Astrocyte of the hippocampus (primary cell): ENCODE measurements at regions not wholly inside any gene's neighbourhood (a gene's known extent, or its start where the extent isn't known, plus 50 kb on each side); places are given as distances from the start of the nearest gene placed in this dataset.
"Not testable (repeated sequence)": the region's sequence is repeated elsewhere in the genome, so short reads cannot be mapped to it uniquely, and the experiment has no call there.

Source experiments
- DNase-seq: peaks from one replicate; pipeline ENCODE4 v3.0.0; 2011; ENCODE audit warnings: low read depth, low spot score

DNA sequence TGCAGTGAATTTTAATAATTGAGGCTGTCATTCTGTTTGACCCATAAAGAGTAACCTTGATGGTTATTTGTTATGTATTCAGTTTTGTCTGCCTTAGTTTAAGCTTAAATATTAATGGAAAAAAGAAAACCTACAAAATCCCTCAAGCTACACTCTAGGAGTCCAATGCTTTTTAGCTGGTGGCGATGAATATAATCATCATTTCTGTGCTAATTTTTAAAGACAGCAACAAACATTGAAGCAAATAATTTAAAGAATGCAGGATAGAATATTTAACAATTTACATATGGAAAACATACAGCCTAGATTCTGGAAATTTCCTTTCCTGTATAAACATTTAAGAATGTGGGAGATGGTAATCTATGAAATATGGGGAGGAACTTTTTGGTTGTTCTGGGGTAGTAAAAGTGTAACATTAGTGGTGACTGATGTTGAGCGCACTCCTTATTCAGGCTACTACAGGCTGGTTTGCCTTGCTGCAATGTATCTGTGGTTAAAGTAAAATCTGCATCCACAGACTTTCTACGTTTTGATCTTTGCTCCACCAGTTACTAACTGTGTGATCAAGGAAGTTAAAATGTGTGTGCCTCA lies 287.9 kb upstream of the DEFB112 start:
- no peak for DNase-seq

GRCh38 chr6:50353603-50354002 lies 303.9 kb upstream of the DEFB112 start:
- DNase-seq: no peak

DNA sequence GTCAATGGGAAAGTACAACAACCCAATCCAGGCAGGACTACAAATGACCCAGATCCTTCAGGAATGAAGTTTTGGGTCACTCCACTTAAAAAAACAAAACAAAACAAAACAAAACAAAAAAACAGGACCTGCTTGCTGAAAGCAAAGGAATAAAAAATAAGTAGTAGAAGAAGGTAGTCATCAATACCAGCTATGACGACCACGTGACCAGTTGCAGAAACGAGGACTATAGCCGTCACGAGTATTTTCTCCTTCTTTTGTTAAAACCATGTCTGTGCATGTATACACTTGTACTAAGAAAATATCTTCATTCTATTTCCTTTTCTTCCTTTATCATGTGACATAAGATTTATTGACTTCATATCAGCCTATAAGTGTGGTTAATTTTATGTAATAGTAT lies 308.4 kb upstream of the DEFB112 start:
- no peak for DNase-seq

DNA sequence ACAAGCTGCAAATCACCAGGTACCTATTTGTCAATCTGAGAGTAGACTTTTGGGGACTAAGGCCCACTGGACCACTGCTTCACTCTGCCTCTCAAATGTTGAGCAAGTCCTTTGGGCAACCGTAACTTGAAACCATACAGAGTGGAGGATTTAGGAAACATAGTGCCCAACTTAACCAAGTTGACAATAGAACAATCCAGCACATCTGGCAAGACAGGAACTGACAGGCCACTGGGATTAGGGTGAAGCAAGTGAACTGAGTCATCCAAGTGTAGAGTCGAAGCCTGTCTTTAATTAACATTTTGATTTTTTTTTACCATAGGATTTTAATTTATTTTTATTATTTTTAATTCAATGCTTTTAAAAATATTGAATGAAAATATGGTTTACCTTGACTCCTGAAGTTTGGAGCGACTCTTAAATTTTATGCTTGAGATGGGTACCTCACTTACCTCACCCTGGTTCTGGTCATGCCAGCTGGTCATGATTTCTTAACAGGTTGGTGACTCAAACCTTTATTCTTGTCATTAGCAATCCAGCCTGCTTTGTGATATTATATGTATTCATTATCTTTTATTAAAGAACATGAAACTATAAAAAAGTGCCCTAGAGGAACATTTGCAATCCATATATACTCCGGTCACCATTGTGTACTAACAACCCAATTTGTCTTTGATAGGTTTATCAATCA lies 312.1 kb upstream of the DEFB112 start:
- DNase-seq: no peak

- no peak for DNase-seq
Observed at GRCh38 chr6:50362706-50363105, 313.0 kb upstream of the DEFB112 start.

- DNase-seq: no peak
Observed at GRCh38 chr6:50369996-50370395, 320.3 kb upstream of the DEFB112 start.

DNA sequence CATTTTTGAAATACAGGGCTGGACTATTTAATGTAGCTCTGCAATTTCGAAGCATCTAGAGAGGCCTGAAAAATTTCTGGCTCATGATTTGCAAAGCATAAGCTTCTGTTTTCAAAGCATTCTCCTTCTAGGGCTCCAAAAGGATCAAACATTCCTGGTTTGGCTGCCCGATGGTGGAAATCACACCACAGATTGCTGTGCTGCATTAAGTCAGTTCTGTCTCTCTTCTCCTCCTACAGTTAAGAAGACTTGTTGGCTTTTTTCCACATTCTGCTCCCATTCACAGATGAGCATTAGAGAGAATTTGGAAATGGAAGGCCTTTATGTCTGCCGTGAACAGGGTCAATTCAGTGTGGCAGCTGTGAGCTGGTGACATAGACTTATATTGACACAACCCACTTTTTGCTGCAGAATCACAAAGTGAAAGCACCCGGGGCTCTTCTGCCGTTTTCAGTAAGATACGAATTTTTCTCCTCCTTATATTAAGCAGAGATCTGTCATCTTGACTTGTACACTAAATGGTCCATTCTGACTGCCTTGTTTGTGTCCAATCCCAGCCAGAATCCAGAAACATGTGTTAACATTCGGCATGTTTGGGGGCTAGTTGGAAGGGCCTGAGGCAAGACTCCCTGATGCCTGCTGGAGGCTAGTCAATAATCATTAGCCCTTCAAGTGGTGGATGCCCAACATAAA lies 330.8 kb upstream of the DEFB112 start:
- no peak for DNase-seq

- no peak for DNase-seq
Observed at GRCh38 chr6:50381099-50381415, 331.3 kb upstream of the DEFB112 start.

- DNase-seq: no peak
Observed at GRCh38 chr6:50390416-50390815, 322.9 kb upstream of the TFAP2D start.

DNA sequence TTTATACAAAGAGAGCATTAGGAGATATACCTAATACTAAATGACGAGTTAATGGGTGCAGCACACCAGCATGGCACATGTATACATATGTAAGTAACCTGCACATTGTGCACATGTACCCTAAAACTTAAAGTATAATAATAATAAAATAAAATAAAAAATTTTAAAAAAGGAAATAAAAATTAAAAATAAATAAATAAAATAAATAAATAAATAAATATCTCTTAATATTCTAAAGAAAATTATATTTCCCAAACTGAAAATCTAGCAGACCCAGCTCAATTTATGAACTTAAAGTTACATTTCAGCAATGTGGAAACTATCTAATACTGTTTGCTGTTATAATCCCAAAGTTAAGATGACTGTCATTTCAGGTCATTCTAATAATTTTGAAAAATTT lies 319.2 kb upstream of the TFAP2D start:
- not testable (repeated sequence) for DNase-seq

- DNase-seq: no peak
Observed at GRCh38 chr6:50404643-50405042, 308.7 kb upstream of the TFAP2D start.

- no peak for DNase-seq
Observed at GRCh38 chr6:50410579-50410978, 302.7 kb upstream of the TFAP2D start.

- not testable (repeated sequence) for DNase-seq
Observed at GRCh38 chr6:50421041-50421440, 292.3 kb upstream of the TFAP2D start.

- DNase-seq: no peak
Observed at GRCh38 chr6:50427267-50427666, 286.1 kb upstream of the TFAP2D start.

- DNase-seq: no peak
Observed at GRCh38 chr6:50437901-50438300, 275.4 kb upstream of the TFAP2D start.

GRCh38 chr6:50442531-50443040 lies 270.7 kb upstream of the TFAP2D start:
- no peak for DNase-seq

- DNase-seq: no peak
Observed at GRCh38 chr6:50443144-50443543, 270.2 kb upstream of the TFAP2D start.

DNA sequence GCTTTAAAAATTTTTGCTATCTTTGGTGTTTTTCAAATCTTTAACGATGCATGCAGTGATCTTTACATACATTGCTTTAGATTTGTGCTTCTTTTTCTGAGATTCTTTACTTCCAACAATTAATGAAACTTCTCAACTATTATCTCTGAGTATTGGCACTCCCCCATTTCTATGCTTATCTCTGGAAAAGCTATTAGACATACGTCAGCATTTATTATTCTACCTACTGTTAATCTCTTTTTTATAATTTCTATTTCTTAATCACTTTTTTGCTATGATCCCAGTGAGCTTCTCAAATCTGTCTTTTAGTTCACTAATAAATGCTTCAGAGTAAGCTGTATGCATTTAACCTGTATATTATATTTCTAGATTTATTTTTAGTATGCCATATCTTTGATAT lies 264.2 kb upstream of the TFAP2D start:
- no peak for DNase-seq

GRCh38 chr6:50451826-50452400 lies 261.4 kb upstream of the TFAP2D start:
- no peak for DNase-seq

GRCh38 chr6:50455029-50455428 lies 258.3 kb upstream of the TFAP2D start:
- DNase-seq: no peak

- DNase-seq: no peak
Observed at GRCh38 chr6:50457351-50457750, 256.0 kb upstream of the TFAP2D start.

GRCh38 chr6:50461696-50462095 lies 251.6 kb upstream of the TFAP2D start:
- no peak for DNase-seq

- DNase-seq: no peak
Observed at GRCh38 chr6:50463931-50464330, 249.4 kb upstream of the TFAP2D start.
